Stimulated activated CD4-positive, alpha-beta T cell treated with anti-CD3 and anti-CD28 coated beads, Interleukin-1b, Interleukin-23, amount 100 ng/mL, for 24 hours (primary cell): ENCODE measurements at regions not wholly inside any gene's neighbourhood (a gene's known extent, or its start where the extent isn't known, plus 50 kb on each side); places are given as distances from the start of the nearest gene placed in this dataset.

Experiments used
- DNase-seq, 4 experiments: peaks; one replicate each; pipeline ENCODE4 v3.0.0-alpha.2; 2020; ENCODE audit warnings: low read depth in 4 of 4, low spot score in 1 of 4

- DNase-seq, result no peak
Measured at GRCh38 chr4:173713026-173713425, 183.0 kb upstream of the HAND2 start.

GRCh38 chr4:173707658-173708419, 177.8 kb upstream of the HAND2 start:
- DNase-seq, result no peak

GRCh38 chr4:173704201-173704600, 174.2 kb upstream of the HAND2 start:
- no peak for DNase-seq

- no peak for DNase-seq
Measured at GRCh38 chr4:173703021-173703420, 173.0 kb upstream of the HAND2 start.

GRCh38 chr4:173700650-173701049, 170.6 kb upstream of the HAND2 start:
- DNase-seq, result no peak

GRCh38 chr4:173699841-173700475, 169.9 kb upstream of the HAND2 start:
- DNase-seq, result no peak

GRCh38 chr4:173698557-173699262, 168.7 kb upstream of the HAND2 start:
- DNase-seq, result no peak

GRCh38 chr4:173697840-173698239, 167.8 kb upstream of the HAND2 start:
- DNase-seq, result no peak

- no peak for DNase-seq
Measured at GRCh38 chr4:173696551-173696950, 166.5 kb upstream of the HAND2 start.

- DNase-seq, result no peak
Measured at GRCh38 chr4:173696011-173696410, 166.0 kb upstream of the HAND2 start.

GRCh38 chr4:173685831-173686210, 155.8 kb upstream of the HAND2 start:
- DNase-seq, result no peak

GRCh38 chr4:173685165-173685830, 155.3 kb upstream of the HAND2 start:
- no peak for DNase-seq

GRCh38 chr4:173684223-173684622, 154.2 kb upstream of the HAND2 start:
- DNase-seq, result no peak

- no peak for DNase-seq
Measured at GRCh38 chr4:173682609-173683008, 152.6 kb upstream of the HAND2 start.

GRCh38 chr4:173680278-173680677, 150.2 kb upstream of the HAND2 start:
- no peak for DNase-seq

- no peak for DNase-seq
Measured at GRCh38 chr4:173675446-173675845, 145.4 kb upstream of the HAND2 start.

- DNase-seq, result no peak
Measured at GRCh38 chr4:173669460-173670179, 139.6 kb upstream of the HAND2 start.

GRCh38 chr4:173661001-173661400, 131.0 kb upstream of the HAND2 start:
- no peak for DNase-seq

- no peak for DNase-seq
Measured at GRCh38 chr4:173656898-173657297, 126.9 kb upstream of the HAND2 start.

- DNase-seq, result no peak
Measured at GRCh38 chr4:173652283-173652931, 122.4 kb upstream of the HAND2 start.
